H1 (cell line): ENCODE measurements at regions not wholly inside any gene's neighbourhood (a gene's known extent, or its start where the extent isn't known, plus 50 kb on each side); places are given as distances from the start of the nearest gene placed in this dataset.

Experiments
- EZH2 ChIP-seq: fragments of 200-600 bp; sonication (generic); IDR thresholded peaks from 2 replicates; pipeline ENCODE4 v1.7.1; 2012; ENCODE audit warnings: low read depth, mild to moderate bottlenecking, moderate library complexity, low read length, inconsistent platforms; ENCODE audit not compliant: severe bottlenecking
- PHF8 ChIP-seq: fragments of 200-600 bp; sonication (generic); conservative IDR thresholded peaks from 2 replicates; pipeline ENCODE4 v1.7.1; 2012; ENCODE audit warnings: low read depth, mild to moderate bottlenecking, inconsistent platforms, low read length, moderate library complexity
- POLR2A ChIP-seq, 2 experiments: IDR thresholded peaks; 1 replicate in 1 of 2; 2 replicates in 1 of 2; pipeline ENCODE4 v1.6.1; 2011; ENCODE audit warnings: low read depth in 2 of 2, low read length in 2 of 2, mild to moderate bottlenecking in 2 of 2; ENCODE audit errors: control extremely low read depth in 1 of 2
- POLR2AphosphoS5 ChIP-seq: IDR thresholded peaks from 2 replicates; pipeline ENCODE4 v1.6.1; 2011; ENCODE audit warnings: low read depth, low read length
- RNF2 ChIP-seq: fragments of 200-900, 300-1000 bp; sonication (generic); IDR thresholded peaks from 2 replicates; pipeline ENCODE4 v1.7.1; 2016; ENCODE audit warnings: borderline replicate concordance, low read depth, mild to moderate bottlenecking, antibody characterized with exemption, low read length; ENCODE audit not compliant: poor library complexity, severe bottlenecking; ENCODE audit errors: missing control alignments
- TEAD4 ChIP-seq: IDR thresholded peaks from 2 replicates; pipeline ENCODE4 v1.6.1; 2012; ENCODE audit warnings: low read depth, low read length, inconsistent platforms, mixed read lengths
- YY1 ChIP-seq: IDR thresholded peaks from 2 replicates; pipeline ENCODE4 v1.6.1; 2011; ENCODE audit warnings: low read depth, mild to moderate bottlenecking, low read length
- TF ChIP-seq, protein P1 (sequence below), 3 experiments: IDR thresholded peaks; 1 replicate in 2 of 3; 2 replicates in 1 of 3; pipeline versions ENCODE4 v1.5.1 to v1.6.1; 2011; ENCODE audit warnings: low read length in 3 of 3, mild to moderate bottlenecking in 3 of 3, inconsistent platforms in 2 of 3, low read depth in 1 of 3, moderate library complexity in 1 of 3; ENCODE audit not compliant: insufficient read depth in 1 of 3; ENCODE audit errors: control extremely low read depth in 1 of 3

DNA sequence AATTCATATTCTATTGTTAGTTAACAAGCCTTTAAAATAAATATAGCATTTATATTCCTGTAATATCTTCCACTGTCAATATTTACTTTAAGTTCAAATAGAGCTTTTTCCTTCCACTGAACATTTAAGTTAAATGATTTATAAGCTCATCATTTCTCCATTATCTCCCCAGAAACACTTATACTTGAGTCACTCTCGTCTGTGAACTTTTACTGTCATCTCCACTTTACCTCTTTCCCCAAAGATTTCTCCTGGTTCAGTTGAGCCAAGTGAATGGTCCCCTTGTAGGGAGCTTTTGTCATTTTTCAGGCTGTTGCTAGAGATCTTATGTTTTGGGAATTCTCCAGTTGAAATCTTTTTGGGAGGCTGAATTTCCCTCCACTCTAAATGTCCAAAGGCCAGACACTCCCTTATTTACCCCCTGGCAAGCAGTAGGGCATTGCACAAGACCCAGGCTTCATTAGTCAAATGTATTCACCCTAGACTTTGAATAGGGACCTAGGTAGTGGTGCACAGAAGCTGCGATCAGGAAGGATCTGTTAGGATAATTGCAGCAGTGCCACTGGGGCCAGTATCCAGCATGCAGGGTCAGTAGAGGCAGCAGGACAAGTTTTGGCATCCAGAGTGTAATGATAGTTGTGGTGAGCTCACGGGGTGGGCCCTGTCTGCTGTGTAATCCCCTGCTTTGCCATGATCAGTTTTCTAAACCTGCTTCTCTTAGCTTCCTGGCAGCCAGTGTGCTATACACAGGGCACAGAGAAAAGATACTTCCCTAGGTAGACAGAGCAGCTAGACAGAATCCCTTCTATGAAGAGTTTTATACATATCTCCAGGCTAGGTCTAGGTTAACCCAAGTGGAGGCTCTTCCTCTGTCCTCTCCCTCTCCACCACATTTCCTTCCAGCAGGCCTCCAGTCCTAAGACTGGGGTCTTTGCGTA is 356.5 kb upstream of the SLCO3A1 start:
- TF ChIP-seq POLR2AphosphoS5: no peak
- no peak for TF ChIP-seq EZH2
- no peak for TF ChIP-seq YY1
- TF ChIP-seq TEAD4: no peak
- TF ChIP-seq PHF8: no peak
- no peak for TF ChIP-seq POLR2A (IDR thresholded peaks at IDR 0.05; ENCODE audit: control extremely low read depth in 1 of 2, low read depth in 2 of 2, low read length in 2 of 2)
- TF ChIP-seq, protein P1, sequence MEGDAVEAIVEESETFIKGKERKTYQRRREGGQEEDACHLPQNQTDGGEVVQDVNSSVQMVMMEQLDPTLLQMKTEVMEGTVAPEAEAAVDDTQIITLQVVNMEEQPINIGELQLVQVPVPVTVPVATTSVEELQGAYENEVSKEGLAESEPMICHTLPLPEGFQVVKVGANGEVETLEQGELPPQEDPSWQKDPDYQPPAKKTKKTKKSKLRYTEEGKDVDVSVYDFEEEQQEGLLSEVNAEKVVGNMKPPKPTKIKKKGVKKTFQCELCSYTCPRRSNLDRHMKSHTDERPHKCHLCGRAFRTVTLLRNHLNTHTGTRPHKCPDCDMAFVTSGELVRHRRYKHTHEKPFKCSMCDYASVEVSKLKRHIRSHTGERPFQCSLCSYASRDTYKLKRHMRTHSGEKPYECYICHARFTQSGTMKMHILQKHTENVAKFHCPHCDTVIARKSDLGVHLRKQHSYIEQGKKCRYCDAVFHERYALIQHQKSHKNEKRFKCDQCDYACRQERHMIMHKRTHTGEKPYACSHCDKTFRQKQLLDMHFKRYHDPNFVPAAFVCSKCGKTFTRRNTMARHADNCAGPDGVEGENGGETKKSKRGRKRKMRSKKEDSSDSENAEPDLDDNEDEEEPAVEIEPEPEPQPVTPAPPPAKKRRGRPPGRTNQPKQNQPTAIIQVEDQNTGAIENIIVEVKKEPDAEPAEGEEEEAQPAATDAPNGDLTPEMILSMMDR (IDR thresholded peaks at IDR 0.05; ENCODE audit: control extremely low read depth in 1 of 3, insufficient read depth in 1 of 3, low read depth in 1 of 3, low read length in 3 of 3): no peak
- TF ChIP-seq RNF2: no peak
